HG03571 (cell line): ENCODE measurements at regions not wholly inside any gene's neighbourhood (a gene's known extent, or its start where the extent isn't known, plus 50 kb on each side); places are given as distances from the start of the nearest gene placed in this dataset.

Experiments
- ATAC-seq: cut with Tn5 transposase; IDR thresholded peaks from one replicate; pipeline ENCODE4 v1.9.1; 2021; ENCODE audit not compliant: unreplicated experiment

DNA sequence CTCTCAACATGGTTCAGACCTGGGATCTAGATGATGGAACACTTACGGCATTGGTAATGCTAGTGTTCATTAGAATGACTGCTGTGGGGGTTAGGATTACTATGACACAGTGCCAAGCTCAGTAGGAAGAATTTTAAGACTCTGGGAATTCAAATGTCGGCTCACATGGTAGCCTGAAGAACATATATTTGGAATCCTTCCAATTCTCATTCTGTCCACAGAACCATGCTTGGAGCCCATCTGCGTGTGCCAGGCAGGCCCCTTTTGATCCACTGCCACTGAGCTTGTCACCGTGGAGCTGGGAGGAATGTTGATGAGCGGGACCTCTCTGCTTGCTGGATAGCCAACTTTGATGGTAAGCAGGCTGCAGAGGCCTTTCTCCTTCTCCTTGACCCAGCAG lies 322.0 kb upstream of the SOX11 start:
- no peak for ATAC-seq

DNA sequence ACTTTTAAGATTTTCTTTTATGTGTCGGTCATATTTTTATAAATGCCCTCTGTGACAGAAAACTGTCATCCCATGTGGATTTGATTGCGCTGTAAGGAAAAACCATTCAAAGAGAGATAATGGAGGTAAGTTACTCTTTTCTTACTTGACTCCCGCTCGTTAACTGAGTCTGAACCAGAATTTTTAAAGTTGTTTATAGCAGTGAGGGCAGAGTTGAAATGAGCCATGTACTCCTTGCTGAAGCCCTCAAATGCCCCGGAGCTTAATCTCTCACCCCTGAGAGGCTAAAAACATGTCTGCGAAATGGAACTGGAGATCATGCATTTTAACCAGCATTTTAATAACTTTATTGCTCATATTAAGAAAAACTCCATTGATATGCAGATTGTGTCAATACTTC lies 320.0 kb upstream of the SOX11 start:
- no peak for ATAC-seq

- ATAC-seq: no peak
Observed at GRCh38 chr2:5373200-5373599, 319.0 kb upstream of the SOX11 start.

GRCh38 chr2:5374762-5375161 lies 317.4 kb upstream of the SOX11 start:
- no peak for ATAC-seq

- ATAC-seq: no peak
Observed at GRCh38 chr2:5377323-5377722, 314.9 kb upstream of the SOX11 start.

GRCh38 chr2:5379811-5380210 lies 312.4 kb upstream of the SOX11 start:
- no peak for ATAC-seq

DNA sequence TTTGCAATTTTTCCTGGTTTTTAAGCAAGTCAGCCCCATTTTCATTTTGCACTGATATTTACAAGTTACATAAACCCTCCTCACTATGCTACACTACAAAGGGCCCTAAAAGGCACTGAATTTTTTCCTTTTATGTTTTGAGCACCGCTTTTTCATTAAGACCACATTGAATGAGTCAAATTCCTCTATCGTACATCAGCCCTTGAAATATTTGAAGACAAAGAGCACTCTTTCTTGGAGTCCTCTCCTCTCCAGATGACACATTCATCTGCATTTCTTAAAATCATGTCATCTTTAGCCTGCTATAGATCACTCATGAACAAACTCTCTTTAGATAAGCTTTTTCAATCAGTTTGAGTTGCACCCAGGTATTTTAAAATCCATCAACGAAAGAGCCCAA lies 306.6 kb upstream of the SOX11 start:
- ATAC-seq: no peak

GRCh38 chr2:5387406-5387805 lies 304.8 kb upstream of the SOX11 start:
- ATAC-seq: no peak

DNA sequence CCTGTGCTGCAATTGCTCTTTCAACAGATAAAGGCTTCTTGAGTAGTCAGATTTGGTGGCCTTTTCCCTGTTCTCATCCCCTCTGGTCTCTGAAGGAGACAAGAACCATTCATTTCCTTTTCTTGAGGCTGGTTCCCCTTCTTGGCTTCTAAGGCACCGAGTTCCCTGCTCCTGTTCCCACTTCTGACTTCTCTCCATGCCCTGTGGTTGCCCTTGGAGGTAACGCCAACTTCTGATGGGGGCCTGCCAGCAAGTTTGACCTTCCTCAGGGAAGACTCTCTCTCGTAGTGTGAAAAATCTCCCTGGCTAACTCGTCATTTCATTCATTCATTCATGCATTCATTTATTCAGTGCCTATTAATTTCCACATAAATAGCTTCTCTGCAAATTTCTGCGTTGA lies 302.4 kb upstream of the SOX11 start:
- ATAC-seq: no peak

DNA sequence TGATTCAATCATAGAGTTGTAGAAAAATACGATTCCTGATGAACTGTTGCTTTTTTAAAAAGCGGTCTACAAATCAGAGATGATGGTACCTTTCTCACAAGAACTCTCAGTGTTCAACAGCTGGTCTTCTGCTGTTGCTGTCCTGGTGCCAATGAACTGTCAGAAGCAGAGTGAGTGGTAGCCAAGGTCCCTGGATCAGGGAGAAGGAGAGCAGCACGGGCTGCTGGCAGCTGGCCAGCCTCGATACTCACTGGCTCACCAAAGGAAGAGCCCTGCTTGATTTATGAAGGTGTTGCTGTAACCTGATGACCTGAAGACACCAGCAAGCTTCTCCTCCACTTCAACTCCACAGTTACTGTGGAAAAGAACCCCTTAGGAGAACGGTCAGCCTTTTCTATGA lies 300.8 kb upstream of the SOX11 start:
- ATAC-seq: no peak

DNA sequence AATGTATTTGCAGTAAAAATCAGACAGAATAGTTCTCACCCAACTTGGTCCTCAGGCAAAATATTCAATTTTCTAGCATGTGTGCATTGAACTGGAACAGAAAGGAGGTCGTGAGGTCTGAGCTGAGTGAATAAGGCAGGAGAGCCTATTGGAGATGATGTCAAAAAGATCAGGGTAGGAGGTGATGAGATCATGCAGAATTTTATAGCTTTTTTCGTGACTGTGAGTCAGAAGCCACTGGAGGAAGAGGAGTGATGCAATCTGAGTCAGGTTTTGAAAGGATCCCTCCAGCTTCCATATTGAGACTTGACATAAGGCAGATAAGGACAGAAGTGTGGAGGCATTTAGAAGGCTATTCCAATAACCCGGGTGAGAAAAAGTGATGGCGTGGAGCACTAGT lies 299.5 kb upstream of the SOX11 start:
- no peak for ATAC-seq

- no peak for ATAC-seq
Observed at GRCh38 chr2:5393474-5393873, 298.7 kb upstream of the SOX11 start.

- ATAC-seq: no peak
Observed at GRCh38 chr2:5394223-5394622, 298.0 kb upstream of the SOX11 start.

- no peak for ATAC-seq
Observed at GRCh38 chr2:5401115-5401657, 291.0 kb upstream of the SOX11 start.

DNA sequence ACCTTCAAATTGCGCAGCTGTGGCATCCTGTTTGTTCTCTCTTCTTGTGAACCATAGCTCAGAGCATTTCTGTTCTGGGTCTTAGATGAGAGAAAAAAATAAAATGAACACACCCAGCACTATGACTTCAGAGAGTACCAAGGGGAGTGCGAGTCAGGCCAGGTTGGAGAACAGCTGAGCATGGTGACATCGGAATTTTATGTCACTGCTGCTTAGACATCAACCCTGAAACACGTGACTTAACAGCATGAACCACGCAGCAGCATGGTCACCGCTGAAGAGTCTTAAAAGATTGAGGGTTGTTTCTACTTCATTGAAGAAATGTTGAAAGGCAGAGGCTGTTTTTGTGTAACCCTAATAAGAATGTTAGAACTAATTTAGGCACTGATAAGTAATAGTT lies 288.8 kb upstream of the SOX11 start:
- ATAC-seq: no peak

- ATAC-seq: no peak
Observed at GRCh38 chr2:5409898-5410381, 282.2 kb upstream of the SOX11 start.

DNA sequence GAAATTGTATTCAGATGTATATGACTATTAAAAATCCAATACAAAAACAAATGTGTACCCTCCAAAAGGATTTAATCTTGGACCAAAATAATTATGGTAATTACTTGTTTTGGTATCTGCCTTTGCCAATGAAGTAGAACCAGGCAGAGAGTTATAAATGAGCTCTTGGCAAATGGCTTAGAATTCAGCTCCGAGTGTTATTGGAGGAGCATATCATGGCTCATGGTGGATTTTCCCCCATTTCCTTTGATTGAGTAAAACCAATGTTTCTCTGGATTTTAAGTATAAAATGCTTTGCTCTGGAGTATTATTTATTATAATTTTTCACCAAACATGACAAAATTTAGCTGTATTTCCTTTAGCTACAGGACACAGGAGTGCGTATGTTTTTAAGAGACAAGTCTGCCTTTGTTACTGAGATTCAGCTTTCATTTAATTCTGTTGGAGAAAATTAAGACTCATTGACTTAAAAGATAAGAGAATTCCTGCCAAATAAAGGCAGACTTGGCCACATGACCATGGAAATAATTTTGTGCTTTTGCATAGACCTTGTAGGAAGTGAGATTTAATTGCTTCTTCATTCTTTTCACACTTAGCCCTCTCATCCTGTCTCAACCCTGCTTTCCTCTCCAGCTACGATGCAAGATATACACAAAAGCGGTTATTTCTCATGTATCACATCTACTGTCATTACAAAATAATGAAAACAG lies 281.0 kb upstream of the SOX11 start:
- ATAC-seq: no peak

DNA sequence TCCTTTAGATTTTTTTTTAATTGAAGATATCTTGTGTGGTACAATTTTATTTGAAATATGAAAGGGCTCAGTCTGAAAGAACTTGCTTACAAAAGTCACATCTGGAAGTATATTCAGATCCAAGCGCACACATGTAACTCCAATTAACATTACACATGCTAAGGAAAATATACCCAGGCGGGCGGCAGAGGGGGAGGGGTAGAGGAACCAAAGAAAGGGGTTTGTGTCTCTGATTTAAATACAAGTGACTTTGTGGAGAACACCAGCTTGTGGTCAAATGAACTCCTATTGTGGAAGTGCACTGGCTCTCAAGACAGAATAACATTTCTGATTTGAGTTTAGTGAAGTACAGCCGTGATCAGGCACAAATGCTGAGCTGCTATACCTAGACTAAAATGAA lies 280.2 kb upstream of the SOX11 start:
- ATAC-seq: no peak

DNA sequence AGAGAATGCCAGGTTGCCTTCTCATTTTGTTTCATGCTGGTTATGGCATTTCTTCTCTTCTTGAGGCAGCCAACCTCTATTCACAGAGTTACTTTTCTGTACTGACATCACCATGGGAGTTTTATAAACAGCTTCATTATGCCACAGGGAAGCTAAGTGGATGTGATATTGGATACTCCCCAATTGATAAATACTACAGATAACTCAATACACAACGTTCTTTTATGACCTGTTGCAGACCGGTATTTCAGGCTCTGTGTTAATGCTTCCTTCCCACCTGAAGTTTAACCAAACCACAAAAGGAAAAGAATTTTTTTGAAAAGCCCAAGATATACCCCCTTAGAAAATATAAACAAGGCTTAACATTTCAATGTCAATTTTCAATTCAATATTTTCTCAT lies 258.3 kb upstream of the SOX11 start:
- ATAC-seq: no peak

GRCh38 chr2:5437375-5437774 lies 254.8 kb upstream of the SOX11 start:
- no peak for ATAC-seq

GRCh38 chr2:5440174-5440573 lies 252.0 kb upstream of the SOX11 start:
- no peak for ATAC-seq

- ATAC-seq: no peak
Observed at GRCh38 chr2:5442736-5443135, 249.4 kb upstream of the SOX11 start.

GRCh38 chr2:5444168-5444567 lies 248.0 kb upstream of the SOX11 start:
- no peak for ATAC-seq
